CD4-positive, alpha-beta T cell treated with Interleukin-6 for 4 hours (primary cell): ENCODE measurements at regions not wholly inside any gene's neighbourhood (a gene's known extent, or its start where the extent isn't known, plus 50 kb on each side); places are given as distances from the start of the nearest gene placed in this dataset.

Experiments used
- DNase-seq: peaks from one replicate; pipeline ENCODE4 v3.0.0-alpha.2; 2020; ENCODE audit warnings: mixed read lengths

GRCh38 chr18:37631422-37631821 lies 65.8 kb upstream of the CELF4 start:
- DNase-seq = no peak

- no peak for DNase-seq
Measured at GRCh38 chr18:37630334-37630733, 64.7 kb upstream of the CELF4 start.

DNA sequence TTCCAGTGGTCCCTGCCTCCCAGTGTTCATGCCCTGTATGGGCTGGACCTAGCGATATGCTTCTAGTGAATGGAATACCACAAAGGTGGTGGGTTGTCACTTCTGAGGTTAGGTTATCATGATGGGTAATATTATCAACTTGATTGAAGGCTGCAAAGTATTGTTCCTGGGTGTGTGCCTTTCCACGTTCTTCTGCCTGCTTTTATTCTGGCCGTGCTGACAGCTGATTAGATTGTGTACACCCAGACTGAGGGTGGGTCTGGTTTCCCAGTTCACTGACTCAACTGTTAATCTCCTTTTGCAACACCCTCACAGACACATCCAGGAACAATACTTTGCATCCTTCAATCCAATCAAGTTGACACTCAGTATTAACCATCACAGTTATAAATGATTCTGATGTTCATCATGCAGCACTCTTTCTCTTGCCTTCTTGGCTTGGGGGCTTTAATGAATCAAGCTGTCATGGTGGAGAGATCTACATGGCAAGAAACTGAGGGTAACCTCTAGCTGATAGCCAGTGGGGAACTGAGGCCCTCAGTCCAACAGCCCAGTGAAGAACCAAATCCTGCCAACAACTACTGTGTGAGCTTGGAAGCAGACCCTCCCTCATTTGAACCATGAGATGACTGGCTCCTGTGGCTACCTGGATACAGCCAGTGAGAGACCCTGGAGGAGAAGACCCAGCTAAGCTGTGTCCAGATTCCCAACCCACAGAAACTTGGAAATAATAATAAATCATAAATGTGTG lies 63.0 kb upstream of the CELF4 start:
- DNase-seq = no peak

DNA sequence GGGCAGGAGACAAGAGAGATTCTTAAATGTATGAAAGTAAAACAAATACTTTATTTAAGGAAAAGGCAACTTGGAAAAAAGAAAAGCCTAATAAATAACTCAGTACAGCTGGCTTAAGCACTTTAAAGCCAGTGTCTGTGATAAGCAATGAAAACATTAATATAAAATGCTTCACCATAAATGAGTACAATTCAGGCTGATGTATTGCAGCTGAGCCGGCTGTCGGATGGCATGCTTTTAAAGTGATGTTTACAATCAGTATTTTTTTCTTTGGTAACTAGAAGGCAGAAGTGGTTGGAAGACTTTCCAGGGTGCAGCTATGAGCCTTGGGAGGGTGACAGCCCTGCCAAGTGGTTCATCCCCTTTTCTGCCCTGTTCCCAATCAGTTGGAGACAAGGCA lies 58.7 kb upstream of the CELF4 start:
- no peak for DNase-seq

GRCh38 chr18:37619964-37620363 lies 54.4 kb upstream of the CELF4 start:
- DNase-seq = no peak

DNA sequence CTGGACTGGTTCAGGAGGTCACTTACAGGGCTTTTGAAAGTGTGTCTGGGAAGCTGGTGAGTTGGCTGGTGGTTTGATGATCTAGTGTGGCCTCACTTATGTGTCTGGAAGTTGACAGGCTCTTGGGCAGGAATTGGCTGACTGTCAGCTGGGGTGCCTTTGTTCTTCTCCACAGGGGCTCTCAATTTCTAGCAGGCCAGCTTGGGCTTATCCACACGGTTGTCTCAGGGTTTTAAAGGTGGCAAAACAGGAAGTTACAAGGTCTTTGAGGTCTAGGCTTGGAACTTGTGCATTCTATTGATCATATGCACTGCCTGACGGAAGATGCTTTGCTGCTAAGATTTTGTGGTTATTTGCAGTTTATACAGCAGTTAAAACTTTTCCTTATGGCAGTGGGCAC lies 52.0 kb upstream of the CELF4 start:
- no peak for DNase-seq
